HEK293T (cell line): ENCODE measurements at regions not wholly inside any gene's neighbourhood (a gene's known extent, or its start where the extent isn't known, plus 50 kb on each side); places are given as distances from the start of the nearest gene placed in this dataset.

Source experiments
- CTCF ChIA-PET: fragments of 350-600 bp; formaldehyde crosslinking; extraction: SDS; loops from one replicate; lab custom pipeline; 2021; ENCODE audit warnings: antibody characterized with exemption, inconsistent platforms; lab: Yijun Ruan, JAX
- POLR2A ChIA-PET: fragments of 350-600 bp; formaldehyde crosslinking; extraction: SDS; loops from one replicate; lab custom pipeline; 2020; ENCODE audit warnings: antibody characterized with exemption, inconsistent platforms; lab: Yijun Ruan, JAX
- DNase-seq: peaks from one replicate; pipeline ENCODE4 v3.0.0; 2012; ENCODE audit warnings: mixed read lengths; ENCODE audit errors: extremely low spot score
- ARNT ChIP-seq: fragments of 450-650 bp; IDR thresholded peaks from 2 replicates; pipeline ENCODE4 v1.6.1; 2017; ENCODE audit warnings: mild to moderate bottlenecking
- BHLHE40 ChIP-seq: fragments of 450-650 bp; IDR thresholded peaks from 2 replicates; pipeline ENCODE4 v1.6.1; 2016; ENCODE audit warnings: mild to moderate bottlenecking, moderate library complexity, borderline replicate concordance
- CTBP1 ChIP-seq: fragments of 450-650 bp; IDR thresholded peaks from 2 replicates; pipeline ENCODE4 v1.6.1; 2016; ENCODE audit warnings: borderline replicate concordance
- ELF4 ChIP-seq: fragments of 450-650 bp; IDR thresholded peaks from 2 replicates; pipeline ENCODE4 v1.6.1; 2017; ENCODE audit warnings: antibody characterized with exemption
- FOXA1 ChIP-seq: fragments of 450-650 bp; IDR thresholded peaks from 2 replicates; pipeline ENCODE4 v1.6.1; 2016; ENCODE audit warnings: mild to moderate bottlenecking
- FOXK2 ChIP-seq: fragments of 450-650 bp; IDR thresholded peaks from 2 replicates; pipeline ENCODE4 v1.6.1; 2016; ENCODE audit warnings: mild to moderate bottlenecking
- FOXM1 ChIP-seq: fragments of 450-650 bp; IDR thresholded peaks from 2 replicates; pipeline ENCODE4 v1.6.1; 2017; ENCODE audit warnings: mild to moderate bottlenecking, borderline replicate concordance
- HDGF ChIP-seq: fragments of 450-650 bp; IDR thresholded peaks from 2 replicates; pipeline ENCODE4 v1.6.1; 2017; ENCODE audit warnings: antibody characterized with exemption, borderline replicate concordance
- L3MBTL2 ChIP-seq: fragments of 450-650 bp; conservative IDR thresholded peaks from 2 replicates; pipeline ENCODE4 v1.6.1; 2016; ENCODE audit warnings: mild to moderate bottlenecking
- LEF1 ChIP-seq: fragments of 450-650 bp; IDR thresholded peaks from 2 replicates; pipeline ENCODE4 v1.6.1; 2017; ENCODE audit warnings: mild to moderate bottlenecking, borderline replicate concordance
- NFRKB ChIP-seq: fragments of 450-650 bp; IDR thresholded peaks from 2 replicates; pipeline ENCODE4 v1.6.1; 2016; ENCODE audit warnings: mild to moderate bottlenecking, moderate library complexity
- SP1 ChIP-seq: fragments of 450-650 bp; IDR thresholded peaks from 2 replicates; pipeline ENCODE4 v1.6.1; 2017
- SUZ12 ChIP-seq: fragments of 450-650 bp; IDR thresholded peaks from 2 replicates; pipeline ENCODE4 v1.6.1; 2016; ENCODE audit warnings: mild to moderate bottlenecking
- TARDBP ChIP-seq: fragments of 450-650 bp; IDR thresholded peaks from 2 replicates; pipeline ENCODE4 v1.6.1; 2016
- ZNF384 ChIP-seq: fragments of 450-650 bp; IDR thresholded peaks from 2 replicates; pipeline ENCODE4 v1.6.1; 2016
- TF ChIP-seq, protein P1 (sequence below): fragments of 450-650 bp; IDR thresholded peaks from 2 replicates; pipeline ENCODE4 v1.6.1; 2016

DNA sequence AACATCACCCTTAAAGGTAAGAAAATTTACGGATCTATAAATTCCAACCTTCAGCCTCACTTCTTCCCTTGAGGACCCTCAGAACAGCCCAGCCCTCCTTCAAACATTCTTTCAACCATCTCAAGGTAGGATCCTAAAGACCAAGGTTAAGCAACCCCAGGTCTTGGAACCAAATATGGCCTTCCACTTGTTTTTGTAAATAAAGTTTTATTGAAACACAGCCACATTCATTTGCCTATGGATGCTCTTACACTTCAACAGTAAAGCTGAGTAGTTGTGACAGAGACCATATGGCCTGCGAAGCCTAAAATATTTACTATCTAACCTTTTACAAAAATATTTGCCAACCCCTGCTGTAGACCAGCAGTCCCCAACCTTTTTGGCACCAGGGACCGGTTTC, 70.4 kb upstream of the NTRK3 start:
- ChIA-PET CTCF (no interaction called here), POLR2A (no interaction called here)
- TF ChIP-seq SUZ12 (no peak), HDGF (no peak), L3MBTL2 (no peak), TARDBP (no peak), FOXA1 (no peak), SP1 (no peak)
- no peak for DNase-seq

DNA sequence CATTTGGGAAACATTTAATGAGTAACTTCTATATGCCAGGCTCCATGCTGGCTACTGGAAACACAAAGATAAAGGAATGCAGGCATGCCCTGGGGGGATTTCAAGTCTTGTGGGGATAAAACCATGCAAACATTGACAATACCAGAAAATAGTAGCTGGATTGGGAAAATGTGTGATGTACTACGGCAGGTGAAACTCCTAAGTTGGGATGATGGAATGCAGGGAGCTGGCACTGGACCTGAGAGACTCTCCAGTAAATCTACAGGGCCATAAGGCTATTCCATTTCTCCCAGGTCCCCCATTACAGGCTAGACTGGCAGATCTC, 68.2 kb upstream of the NTRK3 start:
- no peak for TF ChIP-seq CTBP1
- no peak for TF ChIP-seq LEF1
- TF ChIP-seq HDGF: no peak
- no peak for TF ChIP-seq FOXM1
- no peak for TF ChIP-seq NFRKB
- TF ChIP-seq SP1: no peak
- no peak for TF ChIP-seq ARNT
- POLR2A ChIA-PET: no interaction called here
- CTCF ChIA-PET: no interaction called here
- no peak for DNase-seq

DNA sequence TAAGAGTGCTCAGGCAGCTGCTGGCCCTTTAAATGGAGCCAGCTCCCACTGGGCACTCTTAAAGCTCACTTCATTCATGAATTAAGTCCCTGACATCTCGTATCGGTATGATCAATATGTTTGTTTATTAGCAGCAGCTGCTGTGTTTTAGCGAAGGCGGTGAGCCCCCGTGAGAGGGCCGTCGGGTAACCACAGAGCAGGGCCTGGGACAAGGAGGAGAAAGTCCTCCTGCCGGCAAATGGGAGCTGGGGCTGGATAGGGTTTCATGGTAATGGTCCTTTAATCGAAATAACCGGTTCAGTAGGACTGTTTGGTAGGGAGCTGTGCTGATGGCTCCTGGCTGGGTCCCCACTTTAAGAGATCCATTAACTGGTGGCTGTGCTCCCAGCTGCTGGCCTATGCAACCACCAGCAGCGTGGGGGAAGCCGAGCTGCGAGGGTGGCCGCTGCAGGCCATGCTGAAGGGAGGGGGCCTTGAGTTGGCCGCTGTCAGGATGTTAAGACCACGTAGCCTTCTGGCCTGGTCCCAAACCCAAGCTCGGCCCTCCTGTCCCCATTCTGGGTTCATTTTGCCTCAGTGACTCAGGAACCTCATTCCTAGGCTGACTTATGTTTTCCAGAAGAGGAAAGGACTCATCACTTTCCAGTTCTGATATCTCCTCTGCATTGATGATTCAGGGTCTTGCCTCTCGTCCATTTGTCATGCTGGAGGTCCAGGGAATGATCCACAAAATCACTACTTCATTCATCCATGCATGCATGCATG, 67.6 kb upstream of the NTRK3 start:
- DNase-seq: no peak
- TF ChIP-seq SP1 (no peak), ZNF384 (no peak), BHLHE40 (no peak), ARNT (no peak), CTBP1 (no peak)
- POLR2A ChIA-PET: no interaction called here
- CTCF ChIA-PET: no interaction called here

DNA sequence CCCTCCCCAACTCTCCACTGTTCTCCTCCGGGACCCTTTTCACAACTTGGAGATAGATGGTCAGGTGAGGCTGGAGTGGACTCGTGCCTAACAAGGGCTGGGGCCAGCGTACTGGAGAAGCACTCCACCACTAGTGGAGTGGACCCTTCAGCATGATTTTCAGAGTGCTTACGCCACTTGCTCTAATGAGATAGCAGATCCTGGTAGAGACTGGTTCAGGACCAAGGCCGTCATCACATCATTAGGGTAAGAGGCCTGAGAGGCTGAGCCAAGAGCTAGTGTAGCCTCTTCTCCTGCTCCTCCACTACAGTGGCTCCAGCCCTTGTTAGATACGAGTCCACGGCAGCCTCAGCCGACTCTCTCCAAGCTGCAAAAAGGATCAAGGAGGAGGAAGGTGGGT, 66.9 kb upstream of the NTRK3 start:
- TF ChIP-seq FOXM1 (no peak), ARNT (no peak), SP1 (no peak), ZNF384 (no peak), FOXK2 (no peak), LEF1 (no peak), HDGF (no peak), FOXA1 (no peak), ELF4 (no peak), L3MBTL2 (no peak), CTBP1 (no peak), TARDBP (no peak), SUZ12 (no peak), BHLHE40 (no peak), NFRKB (no peak)
- TF ChIP-seq, protein P1, sequence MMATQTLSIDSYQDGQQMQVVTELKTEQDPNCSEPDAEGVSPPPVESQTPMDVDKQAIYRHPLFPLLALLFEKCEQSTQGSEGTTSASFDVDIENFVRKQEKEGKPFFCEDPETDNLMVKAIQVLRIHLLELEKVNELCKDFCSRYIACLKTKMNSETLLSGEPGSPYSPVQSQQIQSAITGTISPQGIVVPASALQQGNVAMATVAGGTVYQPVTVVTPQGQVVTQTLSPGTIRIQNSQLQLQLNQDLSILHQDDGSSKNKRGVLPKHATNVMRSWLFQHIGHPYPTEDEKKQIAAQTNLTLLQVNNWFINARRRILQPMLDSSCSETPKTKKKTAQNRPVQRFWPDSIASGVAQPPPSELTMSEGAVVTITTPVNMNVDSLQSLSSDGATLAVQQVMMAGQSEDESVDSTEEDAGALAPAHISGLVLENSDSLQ: no peak
- no peak for DNase-seq
- POLR2A ChIA-PET: no interaction called here
- CTCF ChIA-PET: no interaction called here

DNA sequence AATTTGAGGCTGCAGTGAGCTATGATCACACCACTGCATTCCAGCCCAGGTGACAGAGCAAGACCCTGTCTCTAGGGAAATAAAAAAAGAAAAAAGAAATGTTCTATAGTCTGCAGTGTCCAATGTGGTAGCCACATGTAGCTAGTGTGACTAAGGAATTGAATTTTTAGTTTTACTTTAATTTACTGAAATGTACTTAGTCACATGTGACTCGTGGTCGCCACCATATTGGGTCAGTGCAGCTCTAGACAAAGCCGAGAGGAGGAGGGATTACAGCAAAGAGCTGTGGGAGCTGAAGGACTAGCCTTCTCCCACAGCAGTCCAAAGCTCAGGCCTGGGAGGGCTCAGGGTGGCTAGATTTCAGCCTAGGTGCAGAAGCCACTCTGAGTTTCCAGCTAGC, 65.9 kb upstream of the NTRK3 start:
- DNase-seq: no peak
- CTCF ChIA-PET: no interaction called here

DNA sequence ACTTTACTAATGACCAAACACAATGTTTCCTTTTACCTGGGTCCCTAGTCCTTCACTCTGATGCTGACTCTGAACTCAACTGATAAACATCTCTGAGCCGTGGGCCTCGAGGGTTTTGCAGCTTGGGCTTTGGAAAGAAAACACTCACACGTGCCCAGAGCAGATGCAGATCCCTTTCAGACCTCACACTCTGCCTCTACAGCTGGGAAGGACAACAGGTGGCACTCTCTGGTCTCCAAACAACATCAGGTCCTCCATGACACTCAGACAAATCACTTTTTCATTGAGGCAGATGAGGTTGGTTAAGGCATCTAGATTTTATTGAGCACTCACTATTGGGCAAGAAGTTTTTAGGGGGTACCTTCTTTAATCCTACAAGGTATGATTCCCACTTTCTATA, 64.7 kb upstream of the NTRK3 start:
- ChIA-PET POLR2A (no interaction called here), CTCF (no interaction called here)
- TF ChIP-seq NFRKB (no peak), LEF1 (no peak)
- no peak for DNase-seq

More for the DNA sequence above, 65.9 kb upstream of the NTRK3 start:
- POLR2A ChIA-PET: no interaction called here
- no peak for TF ChIP-seq HDGF
- no peak for TF ChIP-seq CTBP1
- TF ChIP-seq, protein P1: no peak
- no peak for TF ChIP-seq FOXA1
- TF ChIP-seq SUZ12: no peak
- TF ChIP-seq SP1: no peak
- TF ChIP-seq ZNF384: no peak
- TF ChIP-seq NFRKB: no peak
- no peak for TF ChIP-seq FOXM1
- TF ChIP-seq BHLHE40: no peak

DNA sequence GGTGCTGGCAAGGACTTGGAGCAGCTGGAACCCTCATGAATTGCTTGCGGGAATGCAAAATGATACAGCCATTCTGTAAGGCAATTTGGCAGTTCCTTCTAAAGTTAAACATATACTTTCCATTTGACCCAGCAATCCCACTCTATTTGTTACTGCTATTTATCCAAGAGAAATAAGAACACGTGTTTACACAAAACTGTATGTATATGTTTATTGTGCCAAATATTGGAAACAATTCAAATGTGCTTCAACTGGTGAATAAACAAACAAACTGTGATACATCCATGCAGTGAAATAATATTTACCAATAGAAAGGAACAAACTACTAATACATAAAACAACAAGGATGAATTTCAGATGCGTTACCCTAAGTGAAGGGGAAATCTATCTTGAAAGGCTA, 60.0 kb upstream of the NTRK3 start:
- DNase-seq: no peak
- TF ChIP-seq FOXK2 (no peak), TARDBP (no peak), CTBP1 (no peak), FOXA1 (no peak), HDGF (no peak), ARNT (no peak), ELF4 (no peak), ZNF384 (no peak), SP1 (no peak), NFRKB (no peak), BHLHE40 (no peak), SUZ12 (no peak)
- TF ChIP-seq, protein P1: no peak
- CTCF ChIA-PET: no interaction called here
- POLR2A ChIA-PET: no interaction called here
